Body of pancreas (tissue), 4 donors: ENCODE measurements at regions not wholly inside any gene's neighbourhood (a gene's known extent, or its start where the extent isn't known, plus 50 kb on each side); places are given as distances from the start of the nearest gene placed in this dataset.
"Not testable (repeated sequence)": the region's sequence is repeated elsewhere in the genome, so short reads cannot be mapped to it uniquely, and the experiment has no call there.

Experiments
- ATAC-seq: fragments of 150-250 bp; one replicate; pipeline ENCODE4 v1.9.1; 2016
- DNase-seq, 4 donors: peaks; one replicate each; pipeline ENCODE4 v3.0.0-alpha.2; 2019
- H3K27ac ChIP-seq, 4 donors: fragments of 200-600 bp; sonication (generic); 1 replicate in 3 of 4; 2 replicates in 1 of 4; pipeline versions ENCODE4 v1.5.1 to v1.6.1; 2016 to 2019; ENCODE audit warnings: mild to moderate bottlenecking in 1 of 4, mixed read lengths in 1 of 4, moderate library complexity in 1 of 4
- H3K27me3 ChIP-seq, 2 donors: fragments of 200-600 bp; sonication (generic); one replicate each; pipeline ENCODE4 v1.6.0; 2016; ENCODE audit warnings: mild to moderate bottlenecking in 1 of 2
- H3K36me3 ChIP-seq, 2 donors: fragments of 200-600 bp; sonication (generic); replicated peaks in 1 of 2; 2 replicates each; pipeline ENCODE4 v1.5.1; 2016; ENCODE audit warnings: low read depth in 2 of 2; ENCODE audit not compliant: insufficient read depth in 1 of 2
- H3K4me1 ChIP-seq: fragments of 200-600 bp; sonication (generic); one replicate; pipeline ENCODE4 v1.6.0; 2016
- H3K4me3 ChIP-seq, 2 donors: fragments of 200-600 bp; sonication (generic); 1 replicate in 1 of 2; 2 replicates in 1 of 2; pipeline ENCODE4 v1.5.1; 2016 to 2019
- H3K9me3 ChIP-seq, 3 donors: fragments of 200-600 bp; sonication (generic); 1 replicate in 2 of 3; 2 replicates in 1 of 3; pipeline ENCODE4 v1.5.1; 2016
- POLR2A ChIP-seq, 3 donors: fragments of 450-650 bp; IDR thresholded peaks; one replicate each; pipeline ENCODE4 v1.6.1; 2016; ENCODE audit warnings: antibody characterized with exemption in 3 of 3, mild to moderate bottlenecking in 2 of 3
- WGBS, 2 donors: methylation state at CpG; one replicate each; pipeline ENCODE4 v1.1.5; 2017; 5-methylcytosine and 5-hydroxymethylcytosine counted together
- intact Hi-C: fragments of 100-400 bp; cut with DNase I; formaldehyde crosslinking; loops from one replicate; pipeline ENCODE4 v1.15.1; 2023
- TF ChIP-seq, protein P1 (sequence below), 7 experiments: fragments of 450-650 bp in 4 of 7; fragments of 200-600 bp in 3 of 7; sonication (generic) in 3 of 7; IDR thresholded peaks; one replicate each; pipeline ENCODE4 v1.5.1; 2016 to 2019; ENCODE audit warnings: antibody characterized with exemption in 7 of 7

DNA sequence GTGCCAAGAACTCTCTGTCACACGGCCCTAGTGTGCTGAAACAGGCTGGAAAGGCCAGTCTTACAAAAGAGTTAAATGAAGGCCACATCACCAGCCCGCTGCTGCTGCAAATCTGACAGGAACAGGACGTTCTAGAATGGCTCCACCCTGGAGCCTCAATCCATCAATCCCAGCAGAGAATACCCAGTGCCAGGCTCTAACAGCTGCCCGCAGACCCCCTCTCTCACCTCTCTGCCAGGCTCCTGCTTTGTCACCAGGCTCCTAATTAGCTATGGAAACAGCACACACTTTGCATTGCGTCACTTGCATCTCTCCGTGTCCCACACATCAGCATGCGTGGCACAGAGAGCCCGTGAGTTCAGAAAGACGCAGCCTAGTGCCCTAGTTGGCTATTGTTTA is 314.1 kb downstream of the FOXO1 start:
- H3K27ac ChIP-seq, result peak overlapping the region in 2 of 4 donors; percentile 31 to 40
- 37 to 41% methylated on average over 9 of the region's 9 CpGs for WGBS, 2 donors
- DNase-seq (peak; percentile 40 to 66 (median 60)), ATAC-seq (peak; percentile 79)
- no peaks in the 10 kb centered on the region for H3K9me3 ChIP-seq
- intact Hi-C loops, result no loop called here
- H3K4me1 ChIP-seq, result peaks cover 12% of the 10 kb centered on the region
- TF ChIP-seq, protein P1, sequence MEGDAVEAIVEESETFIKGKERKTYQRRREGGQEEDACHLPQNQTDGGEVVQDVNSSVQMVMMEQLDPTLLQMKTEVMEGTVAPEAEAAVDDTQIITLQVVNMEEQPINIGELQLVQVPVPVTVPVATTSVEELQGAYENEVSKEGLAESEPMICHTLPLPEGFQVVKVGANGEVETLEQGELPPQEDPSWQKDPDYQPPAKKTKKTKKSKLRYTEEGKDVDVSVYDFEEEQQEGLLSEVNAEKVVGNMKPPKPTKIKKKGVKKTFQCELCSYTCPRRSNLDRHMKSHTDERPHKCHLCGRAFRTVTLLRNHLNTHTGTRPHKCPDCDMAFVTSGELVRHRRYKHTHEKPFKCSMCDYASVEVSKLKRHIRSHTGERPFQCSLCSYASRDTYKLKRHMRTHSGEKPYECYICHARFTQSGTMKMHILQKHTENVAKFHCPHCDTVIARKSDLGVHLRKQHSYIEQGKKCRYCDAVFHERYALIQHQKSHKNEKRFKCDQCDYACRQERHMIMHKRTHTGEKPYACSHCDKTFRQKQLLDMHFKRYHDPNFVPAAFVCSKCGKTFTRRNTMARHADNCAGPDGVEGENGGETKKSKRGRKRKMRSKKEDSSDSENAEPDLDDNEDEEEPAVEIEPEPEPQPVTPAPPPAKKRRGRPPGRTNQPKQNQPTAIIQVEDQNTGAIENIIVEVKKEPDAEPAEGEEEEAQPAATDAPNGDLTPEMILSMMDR (IDR thresholded peaks at IDR 0.05), result no peak
- TF ChIP-seq POLR2A (IDR thresholded peaks at IDR 0.05), result no peak
- H3K4me3 ChIP-seq, result no peak overlapping the region
- no peaks in the 10 kb centered on the region for H3K36me3 ChIP-seq
- no peaks in the 10 kb centered on the region for H3K27me3 ChIP-seq

DNA sequence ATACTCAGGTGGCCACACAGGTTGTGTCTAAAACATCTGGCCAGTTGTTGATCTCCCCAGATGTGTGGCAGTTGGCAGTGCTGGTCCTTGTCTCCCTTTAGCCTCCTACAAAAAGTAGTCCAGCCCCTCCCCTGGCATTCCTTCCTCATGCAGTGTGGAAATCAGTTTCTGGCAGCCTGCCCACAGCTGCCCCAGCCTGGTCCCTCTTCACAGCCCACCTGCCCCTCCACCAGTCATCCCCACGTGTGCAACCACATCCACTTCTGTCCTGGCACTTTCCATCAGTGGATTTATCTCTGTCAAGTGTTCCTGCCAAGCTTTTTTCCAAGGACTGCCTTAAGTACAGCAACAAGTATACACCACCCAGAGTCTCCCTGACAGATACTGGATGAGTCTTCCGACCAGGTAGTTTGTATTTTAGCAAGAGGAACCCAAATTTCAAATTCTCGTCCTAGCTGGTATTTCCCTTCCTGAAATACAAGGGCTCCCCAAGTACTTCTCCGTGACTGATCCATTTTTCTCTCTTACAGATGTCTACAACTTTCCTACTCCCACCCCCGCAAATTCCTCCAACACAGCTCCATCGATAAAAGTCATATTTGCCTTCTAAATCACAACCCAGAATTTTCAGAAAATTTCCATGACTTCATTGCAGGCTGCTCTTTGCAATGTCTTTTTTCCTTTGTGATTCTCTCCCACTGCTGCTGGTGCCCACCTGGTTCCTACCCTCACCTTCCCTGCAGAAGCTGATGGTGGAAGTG is 313.5 kb downstream of the FOXO1 start:
- H3K9me3 ChIP-seq, result no peaks in the 10 kb centered on the region
- intact Hi-C loops, result no loop called here
- peaks cover 12% of the 10 kb centered on the region for H3K4me1 ChIP-seq
- DNase-seq (peak in 2 of 4 donors; percentile 24 to 31), ATAC-seq (peak; percentile 27)
- TF ChIP-seq, protein P1 (IDR thresholded peaks at IDR 0.05), result no peak
- TF ChIP-seq POLR2A (IDR thresholded peaks at IDR 0.05), result no peak
- WGBS, 2 donors, result 65 to 69% methylated on average over 6 of the region's 6 CpGs
- no peak overlapping the region for H3K4me3 ChIP-seq
- H3K36me3 ChIP-seq, result no peaks in the 10 kb centered on the region
- H3K27me3 ChIP-seq, result no peaks in the 10 kb centered on the region
- H3K27ac ChIP-seq, result peak overlapping the region in 1 of 4 donors; percentile 31

DNA sequence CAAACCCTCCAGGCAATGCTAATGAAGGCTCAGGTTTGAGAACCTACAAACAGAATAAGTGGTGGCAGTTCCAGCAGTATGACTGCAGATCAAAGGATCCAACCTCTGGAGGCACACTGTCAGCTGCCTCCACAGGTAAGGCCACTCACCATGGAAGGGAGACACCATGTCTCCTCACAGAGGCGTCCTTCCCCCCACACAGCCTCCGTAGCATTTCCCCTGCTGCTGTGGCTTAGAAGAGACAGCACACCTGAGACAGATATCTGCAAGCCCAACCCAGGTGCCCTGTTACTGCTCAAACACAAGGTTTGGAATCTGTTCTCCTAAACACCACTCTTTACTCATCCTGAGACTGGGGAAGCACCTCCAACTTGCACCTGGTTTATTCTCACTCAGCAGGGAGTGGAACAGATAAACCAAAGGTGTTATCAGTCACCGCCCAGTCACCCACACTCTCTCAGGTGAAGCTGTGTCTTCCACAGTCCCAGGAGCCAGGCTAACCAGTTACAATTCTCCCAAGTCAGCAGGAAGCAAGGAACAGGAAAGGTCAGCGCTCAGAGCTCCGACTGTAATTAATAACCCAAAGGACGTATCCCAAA is 311.2 kb downstream of the FOXO1 start:
- WGBS, 2 donors, result 72 to 75% methylated on average over 6 of the region's 6 CpGs
- Histone ChIP-seq H3K4me1 (peaks cover 12% of the 10 kb centered on the region), H3K9me3 (no peaks in the 10 kb centered on the region), H3K36me3 (no peaks in the 10 kb centered on the region), H3K27me3 (no peaks in the 10 kb centered on the region), H3K4me3 (no peak overlapping the region), H3K27ac (no peak overlapping the region)
- TF ChIP-seq POLR2A (IDR thresholded peaks at IDR 0.05), result no peak
- TF ChIP-seq, protein P1 (IDR thresholded peaks at IDR 0.05), result no peak
- no peak for ATAC-seq
- intact Hi-C loops, result no loop called here
- no peak for DNase-seq

DNA sequence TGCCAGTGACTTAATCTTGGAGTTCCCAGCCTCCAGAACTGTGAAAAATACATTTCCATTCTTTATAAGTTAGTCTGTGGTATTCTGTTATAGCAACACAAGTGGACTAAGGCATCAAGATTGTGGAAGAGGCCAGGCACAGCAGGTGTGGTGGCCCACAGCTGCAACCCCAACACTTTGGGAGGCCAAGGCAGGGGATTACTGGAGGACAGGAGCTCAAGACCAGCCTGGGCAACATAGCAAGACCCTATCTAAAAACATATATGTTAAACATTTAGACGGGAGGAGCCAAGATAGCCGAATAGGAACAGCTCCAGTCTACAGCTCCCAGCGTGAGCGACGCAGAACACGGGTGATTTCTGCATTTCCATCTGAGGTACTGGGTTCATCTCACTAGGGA is 310.4 kb downstream of the FOXO1 start:
- Histone ChIP-seq H3K27ac (no peak overlapping the region), H3K36me3 (no peaks in the 10 kb centered on the region), H3K4me3 (no peak overlapping the region), H3K27me3 (no peaks in the 10 kb centered on the region), H3K9me3 (no peaks in the 10 kb centered on the region), H3K4me1 (peaks cover 12% of the 10 kb centered on the region)
- 95 to 98% methylated on average over 6 of the region's 6 CpGs for WGBS, 2 donors
- intact Hi-C loops, result no loop called here
- TF ChIP-seq, protein P1 (IDR thresholded peaks at IDR 0.05), result no peak
- no peak for TF ChIP-seq POLR2A (IDR thresholded peaks at IDR 0.05)
- DNase-seq, result no peak
- no peak for ATAC-seq

DNA sequence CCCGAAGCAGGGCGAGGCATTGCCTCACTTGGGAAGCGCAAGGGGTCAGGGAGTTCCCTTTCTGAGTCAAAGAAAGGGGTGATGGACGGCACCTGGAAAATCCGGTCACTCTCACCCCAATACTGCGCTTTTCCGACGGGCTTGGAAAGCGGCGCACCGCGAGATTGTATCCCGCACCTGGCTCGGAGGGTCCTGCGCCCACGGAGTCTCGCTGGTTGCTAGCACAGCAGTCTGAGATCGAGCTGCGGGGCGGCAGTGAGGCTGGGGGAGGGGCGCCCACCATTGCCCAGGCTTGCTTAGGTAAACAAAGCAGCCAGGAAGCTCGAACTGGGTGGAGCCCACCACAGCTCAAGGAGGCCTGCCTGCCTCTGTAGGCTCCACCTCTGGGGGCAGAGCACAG is 310.0 kb downstream of the FOXO1 start:
- H3K4me1 ChIP-seq, result peaks cover 12% of the 10 kb centered on the region
- ATAC-seq, DNase-seq, H3K27ac ChIP-seq, H3K27me3 ChIP-seq, H3K4me3 ChIP-seq, H3K9me3 ChIP-seq, H3K36me3 ChIP-seq, intact Hi-C loops: not testable (repeated sequence)
- WGBS, 2 donors, result 65 to 84% methylated on average over 4 to 11 of the region's 22 CpGs
